PFSK-1 (cell line): ENCODE measurements at regions not wholly inside any gene's neighbourhood (a gene's known extent, or its start where the extent isn't known, plus 50 kb on each side); places are given as distances from the start of the nearest gene placed in this dataset.

ENCODE experiments used
- FOXP2 ChIP-seq: optimal IDR thresholded peaks from 2 replicates; pipeline ENCODE3; 2011; ENCODE audit warnings: borderline replicate concordance, control low read depth, inconsistent platforms; ENCODE audit not compliant: insufficient read depth; ENCODE audit errors: extremely low read length, extremely low read depth
- POLR2AphosphoS5 ChIP-seq: IDR thresholded peaks from 2 replicates; pipeline ENCODE4 v1.6.1; 2012; ENCODE audit warnings: low read depth, mild to moderate bottlenecking, control low read depth, low read length, moderate library complexity
- SIN3A ChIP-seq: IDR thresholded peaks from 2 replicates; pipeline ENCODE4 v1.6.1; 2012; ENCODE audit warnings: mild to moderate bottlenecking, low read length, moderate library complexity, borderline replicate concordance; ENCODE audit not compliant: insufficient read depth
- TAF1 ChIP-seq: IDR thresholded peaks from 2 replicates; pipeline ENCODE4 v1.6.1; 2012; ENCODE audit warnings: low read length, control low read depth, borderline replicate concordance; ENCODE audit not compliant: insufficient read depth

- TF ChIP-seq TAF1 (no peak), FOXP2 (no peak), POLR2AphosphoS5 (no peak), SIN3A (no peak)
Measured at GRCh38 chr4:38538517-38538916, 125.5 kb upstream of the KLF3 start.
